Psoas muscle (tissue), 7 donors: ENCODE measurements at regions not wholly inside any gene's neighbourhood (a gene's known extent, or its start where the extent isn't known, plus 50 kb on each side); places are given as distances from the start of the nearest gene placed in this dataset.

Experiments used
- ATAC-seq, 4 donors: fragments of 200-7000 bp; cut with Tn5 transposase; one replicate each; pipeline ENCODE4 v1.9.1; 2020; ENCODE audit warnings: moderate library complexity in 3 of 4, mild to moderate bottlenecking in 2 of 4
- DNase-seq, 2 donors: peaks; one replicate each; pipeline ENCODE4 v3.0.0-alpha.2; 2020
- H3K27ac ChIP-seq: fragments of 200-600 bp; one replicate; pipeline ENCODE4 v1.8.0; 2022
- H3K27me3 ChIP-seq, 3 donors: fragments of 200-600 bp in 1 of 3; one replicate each; pipeline versions ENCODE4 v1.6.1 to v1.8.0; 2013 to 2022; ENCODE audit warnings: low read length in 2 of 3, mild to moderate bottlenecking in 2 of 3, moderate library complexity in 1 of 3; ENCODE audit not compliant: insufficient read depth in 3 of 3
- H3K36me3 ChIP-seq, 2 donors: fragments of 200-600 bp in 1 of 2; one replicate each; pipeline versions ENCODE4 v1.6.1 to v1.8.0; 2013 to 2022; ENCODE audit warnings: low read depth in 1 of 2, mild to moderate bottlenecking in 1 of 2, moderate library complexity in 1 of 2; ENCODE audit not compliant: insufficient read depth in 1 of 2
- H3K4me1 ChIP-seq: fragments of 200-600 bp; one replicate; pipeline ENCODE4 v1.8.0; 2022
- H3K4me3 ChIP-seq: fragments of 200-600 bp; one replicate; pipeline ENCODE4 v1.8.0; 2022; ENCODE audit warnings: mild to moderate bottlenecking
- H3K9me3 ChIP-seq: fragments of 200-600 bp; one replicate; pipeline ENCODE4 v1.8.0; 2022
- WGBS, 3 donors: extraction: QIAGEN DNeasy Blood & Tissue Kit; methylation state at CpG; one replicate each; pipeline versions ENCODE4 v1.1.6 to v1.1.7; 2013; 5-methylcytosine and 5-hydroxymethylcytosine counted together
- intact Hi-C, 2 donors: fragments of 100-400 bp; cut with DNase I; formaldehyde crosslinking; loops; one replicate each; pipeline versions ENCODE4 v1.11.0 to v1.14.2; 2022
- TF ChIP-seq, protein P1 (sequence below): fragments of 200-600 bp; IDR thresholded peaks from one replicate; pipeline ENCODE4 v1.8.0; 2022; ENCODE audit warnings: antibody characterized with exemption
- donor health status: healthy with polysubstance abuse.
- donor health status: DM: no; HTN: no; CAD: no; lungs with moderate emphysema.
- donor health status: Bipolar disorder and iron deficiency.
- donor health status: healthy.
- donor health status: DM: yes; HTN: yes; CAD: no.
- donor health status: DM: no; HTN: no; CAD: no.
- donor health status: DM: yes; HTN: yes; CAD: no.

DNA sequence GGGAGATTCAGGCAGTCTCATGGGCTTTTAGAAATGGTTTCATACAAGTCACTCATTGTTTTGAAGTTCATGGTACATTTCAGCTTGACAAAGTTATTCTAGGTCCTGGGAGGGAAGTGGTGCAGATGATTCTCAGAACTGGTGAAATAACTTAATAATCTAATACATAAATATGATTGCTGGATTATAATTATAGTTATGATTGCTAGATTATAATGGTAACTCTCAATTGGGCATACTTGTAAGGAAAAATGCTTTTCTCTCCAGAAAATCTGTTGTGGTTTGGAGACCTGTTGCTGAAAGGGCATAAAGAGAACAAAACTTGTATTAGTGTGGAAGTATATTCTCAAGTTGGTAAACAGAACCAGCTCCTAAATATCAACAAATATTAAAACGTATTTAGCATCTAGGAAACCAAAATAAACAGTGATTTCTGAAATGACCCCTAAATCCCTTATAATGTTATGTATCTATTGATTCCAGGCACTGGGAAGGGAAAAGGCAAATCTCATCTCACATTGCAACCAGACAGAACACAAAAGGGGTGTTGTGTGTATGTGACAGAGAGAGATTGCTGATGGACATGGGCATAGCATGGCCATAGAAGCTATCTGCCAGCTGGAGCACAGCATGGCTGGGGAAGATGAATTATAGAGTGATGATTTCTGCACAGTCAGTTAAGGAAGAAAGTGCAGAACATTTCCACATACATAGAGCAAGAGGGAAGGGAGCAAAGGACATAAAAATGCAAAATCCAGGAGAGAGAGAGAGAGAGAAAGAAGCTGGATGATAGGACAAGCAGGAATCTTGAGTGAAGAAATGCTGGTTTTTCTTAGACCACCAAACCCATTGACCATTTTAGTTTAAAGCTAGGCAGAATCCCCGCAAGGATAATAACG is 87.1 kb upstream of the FRY start:
- WGBS, 3 donors, result 28 to 46% (median 32%) methylated on average over 3 of the region's 3 CpGs
- intact Hi-C loops, result no loop called here
- peaks cover 0 to 4% (median 0%) of the 10 kb centered on the region in 3 donors for H3K27me3 ChIP-seq
- peaks cover 0 to 7% of the 10 kb centered on the region in 2 donors for H3K36me3 ChIP-seq
- no peaks in the 10 kb centered on the region for H3K9me3 ChIP-seq
- H3K4me3 ChIP-seq, result peak overlapping the region; percentile 56
- TF ChIP-seq, protein P1, sequence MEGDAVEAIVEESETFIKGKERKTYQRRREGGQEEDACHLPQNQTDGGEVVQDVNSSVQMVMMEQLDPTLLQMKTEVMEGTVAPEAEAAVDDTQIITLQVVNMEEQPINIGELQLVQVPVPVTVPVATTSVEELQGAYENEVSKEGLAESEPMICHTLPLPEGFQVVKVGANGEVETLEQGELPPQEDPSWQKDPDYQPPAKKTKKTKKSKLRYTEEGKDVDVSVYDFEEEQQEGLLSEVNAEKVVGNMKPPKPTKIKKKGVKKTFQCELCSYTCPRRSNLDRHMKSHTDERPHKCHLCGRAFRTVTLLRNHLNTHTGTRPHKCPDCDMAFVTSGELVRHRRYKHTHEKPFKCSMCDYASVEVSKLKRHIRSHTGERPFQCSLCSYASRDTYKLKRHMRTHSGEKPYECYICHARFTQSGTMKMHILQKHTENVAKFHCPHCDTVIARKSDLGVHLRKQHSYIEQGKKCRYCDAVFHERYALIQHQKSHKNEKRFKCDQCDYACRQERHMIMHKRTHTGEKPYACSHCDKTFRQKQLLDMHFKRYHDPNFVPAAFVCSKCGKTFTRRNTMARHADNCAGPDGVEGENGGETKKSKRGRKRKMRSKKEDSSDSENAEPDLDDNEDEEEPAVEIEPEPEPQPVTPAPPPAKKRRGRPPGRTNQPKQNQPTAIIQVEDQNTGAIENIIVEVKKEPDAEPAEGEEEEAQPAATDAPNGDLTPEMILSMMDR, result no peak
- H3K27ac ChIP-seq, result peak overlapping the region; percentile 73
- ATAC-seq (no peak), DNase-seq (no peak)
- H3K4me1 ChIP-seq, result peaks cover 9% of the 10 kb centered on the region

DNA sequence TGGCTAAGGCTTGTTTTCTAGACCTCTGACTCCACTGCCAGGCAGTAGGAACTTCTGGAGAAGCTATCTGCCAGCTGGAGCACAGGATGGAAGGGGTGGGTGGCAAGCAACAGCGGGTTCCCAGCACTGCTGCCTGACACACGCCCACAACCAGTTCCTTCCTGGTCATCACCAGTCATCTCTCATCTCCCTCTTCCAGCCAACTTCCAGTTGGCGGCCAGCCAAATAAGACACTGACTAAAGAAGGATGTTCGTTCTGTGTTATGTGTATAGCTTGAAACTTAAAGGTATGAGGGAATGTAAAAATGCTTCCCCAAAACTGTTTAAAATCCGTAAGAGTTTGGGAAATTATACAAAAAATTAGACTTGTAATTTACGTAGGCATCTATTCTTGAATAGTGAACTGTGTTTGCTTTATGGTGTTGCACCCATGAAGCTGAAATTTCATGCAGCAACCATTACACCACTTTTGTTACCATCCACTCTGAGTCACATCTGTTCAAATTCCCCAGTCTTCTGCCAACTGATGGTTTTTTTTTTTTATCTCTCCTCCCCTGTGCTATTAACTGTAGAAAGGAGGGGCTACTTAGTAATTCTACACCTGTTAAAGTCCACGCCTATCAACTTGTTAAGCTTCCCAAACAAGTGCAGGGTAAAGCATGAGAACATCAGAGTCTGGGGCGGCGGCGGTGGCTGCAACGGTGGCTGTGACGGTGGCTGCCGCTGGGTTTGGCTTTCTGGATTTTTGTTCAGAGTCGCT is 86.2 kb upstream of the FRY start:
- DNase-seq (peak; percentile 84), ATAC-seq (peak; percentile 94 to 96 (median 96))
- H3K27ac ChIP-seq, result peak overlapping the region; percentile 73
- no peaks in the 10 kb centered on the region for H3K9me3 ChIP-seq
- H3K4me3 ChIP-seq, result peak overlapping the region; percentile 56
- 20 to 22% (median 21%) methylated on average over 14 of the region's 14 CpGs for WGBS, 3 donors
- intact Hi-C loops, result no loop called here
- H3K4me1 ChIP-seq, result peaks cover 9% of the 10 kb centered on the region
- TF ChIP-seq, protein P1, result no peak
- peaks cover 0 to 7% of the 10 kb centered on the region in 2 donors for H3K36me3 ChIP-seq
- H3K27me3 ChIP-seq, result no peaks in the 10 kb centered on the region

DNA sequence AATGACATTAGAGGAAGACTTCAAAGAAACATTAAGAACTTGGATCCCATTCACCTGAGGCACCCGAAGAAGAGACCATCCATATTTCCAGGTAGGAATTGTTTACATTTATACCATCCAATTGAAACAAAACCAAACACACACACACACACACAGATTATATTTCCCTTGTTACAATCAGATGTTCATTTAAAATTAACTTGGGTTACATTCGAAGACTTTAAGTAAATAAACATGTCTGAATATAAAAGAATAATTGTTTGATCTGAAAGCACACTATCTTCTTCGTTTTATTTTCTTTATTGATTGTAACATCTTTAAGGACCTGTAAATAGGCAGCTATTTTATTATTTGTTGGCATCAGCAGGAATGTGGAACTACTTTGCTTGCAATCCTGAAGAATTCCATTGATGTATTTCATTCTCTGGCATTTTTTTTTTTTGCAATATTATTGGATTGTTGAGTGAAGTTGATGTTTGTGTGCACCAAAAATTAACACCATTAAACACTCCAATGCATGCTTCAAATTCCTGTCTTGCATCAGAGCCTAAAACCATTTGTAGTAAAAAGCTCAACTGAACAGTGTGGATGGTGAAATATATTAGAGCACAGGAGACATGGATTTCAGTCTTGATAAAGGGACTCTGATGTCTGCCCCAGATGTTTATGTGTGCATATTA is 85.3 kb upstream of the FRY start:
- no peak for DNase-seq
- Histone ChIP-seq H3K27me3 (no peaks in the 10 kb centered on the region), H3K36me3 (peaks cover 0 to 7% of the 10 kb centered on the region in 2 donors), H3K27ac (peak overlapping the region; percentile 54), H3K9me3 (no peaks in the 10 kb centered on the region), H3K4me1 (peaks cover 10% of the 10 kb centered on the region), H3K4me3 (peak overlapping the region; percentile 56)
- intact Hi-C loops, result no loop called here
- TF ChIP-seq, protein P1, result no peak
- WGBS, 3 donors, result 36 to 46% (median 38%) methylated on average over 3 of the region's 3 CpGs
- ATAC-seq, result no peak

DNA sequence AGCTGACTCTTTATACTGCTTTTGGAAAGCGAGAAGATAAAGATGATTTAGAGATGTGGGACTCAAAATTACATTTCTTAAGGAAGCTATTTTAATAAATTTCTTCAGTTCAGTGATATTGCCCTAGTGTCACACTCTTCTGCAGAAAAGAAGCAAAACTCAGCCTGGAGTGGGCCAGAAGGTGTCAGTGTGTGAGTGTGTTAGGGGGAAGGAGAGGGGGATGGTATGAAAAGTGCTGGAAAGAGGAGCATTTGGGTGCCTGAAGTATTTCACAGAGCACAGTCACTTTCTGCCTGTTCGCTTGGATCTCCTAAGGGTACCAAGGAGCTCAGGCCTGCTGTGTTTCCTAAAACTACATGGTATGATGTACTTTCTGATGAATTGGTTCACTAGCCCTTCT is 84.5 kb upstream of the FRY start:
- H3K4me1 ChIP-seq, result peaks cover 14% of the 10 kb centered on the region
- H3K27me3 ChIP-seq, result no peaks in the 10 kb centered on the region
- H3K4me3 ChIP-seq, result peak overlapping the region; percentile 56
- WGBS, 3 donors, result 79 to 92% (median 84%) methylated on average over 2 of the region's 2 CpGs
- TF ChIP-seq, protein P1, result no peak
- H3K27ac ChIP-seq, result no peak overlapping the region
- intact Hi-C loops, result no loop called here
- no peaks in the 10 kb centered on the region for H3K9me3 ChIP-seq
- ATAC-seq, result no peak
- H3K36me3 ChIP-seq, result peaks cover 0 to 7% of the 10 kb centered on the region in 2 donors
- no peak for DNase-seq
